GM12864 (cell line): ENCODE measurements at regions not wholly inside any gene's neighbourhood (a gene's known extent, or its start where the extent isn't known, plus 50 kb on each side); places are given as distances from the start of the nearest gene placed in this dataset.

Experiments
- DNase-seq: peaks from one replicate; pipeline ENCODE4 v3.0.0-alpha.2; 2011; ENCODE audit warnings: low read depth
- H3K4me3 ChIP-seq: 2 replicates; pipeline ENCODE4 v1.5.1; 2011; ENCODE audit warnings: mild to moderate bottlenecking, low read depth, low read length, control low read depth
- TF ChIP-seq, protein P1 (sequence below): IDR thresholded peaks from 2 replicates; pipeline ENCODE4 v1.5.1; 2011; ENCODE audit warnings: low read depth, mild to moderate bottlenecking, moderate library complexity, low read length, control low read depth, inconsistent platforms; ENCODE audit errors: missing control alignments

DNA sequence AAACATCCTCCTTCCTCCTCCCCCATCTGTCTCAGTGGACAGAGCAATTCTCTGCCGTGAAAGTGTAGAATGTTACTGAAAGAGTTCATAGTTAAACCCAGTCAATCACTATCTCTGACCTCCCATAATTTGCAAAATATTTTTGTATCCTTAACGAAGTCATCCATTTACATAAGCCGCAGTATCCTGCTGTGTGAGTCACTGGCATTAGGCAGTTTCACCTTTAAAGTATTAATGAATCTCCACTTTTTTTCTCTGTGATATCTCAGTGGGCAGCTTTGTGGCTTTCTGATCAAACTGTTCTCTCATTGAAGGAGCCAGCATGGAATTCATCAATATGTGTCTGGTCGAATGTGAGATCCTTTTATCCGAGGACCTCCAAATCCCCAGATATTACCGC lies 678.6 kb upstream of the TENM3 start:
- TF ChIP-seq, protein P1, sequence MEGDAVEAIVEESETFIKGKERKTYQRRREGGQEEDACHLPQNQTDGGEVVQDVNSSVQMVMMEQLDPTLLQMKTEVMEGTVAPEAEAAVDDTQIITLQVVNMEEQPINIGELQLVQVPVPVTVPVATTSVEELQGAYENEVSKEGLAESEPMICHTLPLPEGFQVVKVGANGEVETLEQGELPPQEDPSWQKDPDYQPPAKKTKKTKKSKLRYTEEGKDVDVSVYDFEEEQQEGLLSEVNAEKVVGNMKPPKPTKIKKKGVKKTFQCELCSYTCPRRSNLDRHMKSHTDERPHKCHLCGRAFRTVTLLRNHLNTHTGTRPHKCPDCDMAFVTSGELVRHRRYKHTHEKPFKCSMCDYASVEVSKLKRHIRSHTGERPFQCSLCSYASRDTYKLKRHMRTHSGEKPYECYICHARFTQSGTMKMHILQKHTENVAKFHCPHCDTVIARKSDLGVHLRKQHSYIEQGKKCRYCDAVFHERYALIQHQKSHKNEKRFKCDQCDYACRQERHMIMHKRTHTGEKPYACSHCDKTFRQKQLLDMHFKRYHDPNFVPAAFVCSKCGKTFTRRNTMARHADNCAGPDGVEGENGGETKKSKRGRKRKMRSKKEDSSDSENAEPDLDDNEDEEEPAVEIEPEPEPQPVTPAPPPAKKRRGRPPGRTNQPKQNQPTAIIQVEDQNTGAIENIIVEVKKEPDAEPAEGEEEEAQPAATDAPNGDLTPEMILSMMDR = no peak
- H3K4me3 ChIP-seq = no peak overlapping the region
- DNase-seq = no peak

DNA sequence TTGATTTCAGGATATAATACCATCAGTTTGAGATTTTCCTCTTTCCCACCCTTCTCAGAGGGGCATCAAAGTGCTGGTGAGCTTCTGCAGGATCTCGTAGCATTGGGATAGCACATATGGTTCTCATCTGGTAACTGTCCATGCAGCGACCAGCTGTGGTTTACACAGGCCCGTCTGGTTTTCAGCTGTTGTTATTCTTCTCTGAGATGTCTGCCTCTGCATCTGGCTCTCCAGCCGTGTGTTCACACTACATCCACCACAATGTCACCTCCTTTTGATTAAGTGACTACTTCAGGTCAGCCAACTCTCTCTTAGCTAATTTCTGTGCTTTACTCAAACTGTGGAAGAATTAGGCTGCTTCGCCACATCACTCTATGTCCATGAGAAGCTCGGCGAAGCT lies 676.7 kb upstream of the TENM3 start:
- H3K4me3 ChIP-seq = no peak overlapping the region
- TF ChIP-seq, protein P1 = no peak
- DNase-seq = no peak

DNA sequence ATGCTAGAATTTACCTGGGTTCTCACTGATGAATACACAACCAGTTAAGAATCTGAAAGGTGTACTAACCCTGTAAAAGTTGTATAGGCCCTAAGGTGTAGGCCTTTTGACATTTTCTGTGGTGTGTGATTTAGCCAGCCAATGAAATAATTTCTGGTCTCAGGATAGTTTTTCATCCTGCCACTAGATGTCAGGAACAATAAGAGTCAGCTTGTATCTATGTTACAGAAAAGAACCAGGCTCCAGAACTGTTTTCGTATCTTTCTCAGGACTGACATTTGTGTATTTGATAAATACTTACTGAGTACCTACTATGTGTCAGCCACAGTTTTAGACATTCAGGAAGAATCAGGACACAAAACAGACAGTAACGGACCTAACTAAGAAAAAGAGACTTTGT lies 673.6 kb upstream of the TENM3 start:
- DNase-seq = no peak

DNA sequence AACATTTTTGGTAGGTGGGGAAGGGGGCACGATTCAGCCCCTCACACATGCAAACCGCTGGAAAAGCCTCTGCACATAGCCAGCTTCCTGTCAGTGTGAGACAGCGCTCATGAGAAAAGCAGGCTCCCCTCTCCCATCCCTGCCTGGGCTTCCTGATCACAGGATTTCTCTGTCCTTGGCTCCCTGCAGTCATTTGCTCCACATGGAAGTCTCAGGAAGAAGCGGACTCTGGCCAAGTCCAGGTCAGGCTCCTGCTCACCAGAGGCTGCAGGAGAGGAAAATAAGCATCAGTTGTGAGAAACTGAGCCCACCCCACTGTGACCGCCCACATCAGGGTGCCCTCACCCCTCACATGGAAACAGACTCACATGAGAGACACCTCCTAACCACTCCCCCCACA lies 664.3 kb upstream of the TENM3 start:
- no peak overlapping the region for H3K4me3 ChIP-seq
- DNase-seq = no peak
- TF ChIP-seq, protein P1 = no peak

More for the DNA sequence above, 673.6 kb upstream of the TENM3 start:
- H3K4me3 ChIP-seq = no peak overlapping the region
- TF ChIP-seq, protein P1 = peak; percentile 14

DNA sequence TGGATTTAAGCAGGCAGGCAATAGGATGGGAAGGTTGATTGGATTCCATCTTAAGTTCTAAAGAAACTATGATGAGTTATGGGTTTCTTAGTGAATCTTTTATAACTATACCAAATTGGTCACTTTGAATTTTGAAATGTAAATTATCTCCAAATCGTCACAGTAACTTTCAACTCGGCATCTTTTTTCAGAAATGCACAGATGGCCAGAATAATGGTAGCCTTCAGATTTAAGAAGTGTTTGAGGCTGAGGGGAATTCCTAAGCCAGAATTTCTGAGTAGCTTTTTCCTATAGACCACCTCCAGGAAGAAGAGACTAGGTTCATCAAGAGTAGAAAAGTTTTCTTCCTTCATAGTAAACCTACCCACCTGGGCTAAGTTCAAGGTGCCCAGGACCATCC lies 663.7 kb upstream of the TENM3 start:
- TF ChIP-seq, protein P1 = no peak
- DNase-seq = no peak
- H3K4me3 ChIP-seq = no peak overlapping the region

DNA sequence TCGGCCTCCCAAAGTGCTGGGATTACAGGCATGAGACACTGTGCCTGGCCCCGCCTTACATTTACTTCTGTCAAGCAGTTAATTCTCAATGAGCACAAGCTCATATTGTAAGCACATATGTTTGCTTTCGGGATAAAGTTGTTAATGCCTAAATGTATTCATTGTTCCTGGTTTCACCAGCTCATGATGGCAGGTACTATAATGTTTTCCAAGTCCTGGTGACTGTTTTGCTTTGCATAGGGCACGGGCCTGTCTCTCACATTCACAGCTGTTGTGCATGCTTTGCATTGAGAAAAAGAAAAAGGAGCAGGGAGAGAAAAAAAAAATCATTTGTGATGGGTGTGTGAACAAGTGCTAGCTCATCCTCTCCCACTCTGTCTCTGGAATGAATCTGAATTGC lies 661.2 kb upstream of the TENM3 start:
- H3K4me3 ChIP-seq = no peak overlapping the region
- TF ChIP-seq, protein P1 = no peak
- DNase-seq = no peak

DNA sequence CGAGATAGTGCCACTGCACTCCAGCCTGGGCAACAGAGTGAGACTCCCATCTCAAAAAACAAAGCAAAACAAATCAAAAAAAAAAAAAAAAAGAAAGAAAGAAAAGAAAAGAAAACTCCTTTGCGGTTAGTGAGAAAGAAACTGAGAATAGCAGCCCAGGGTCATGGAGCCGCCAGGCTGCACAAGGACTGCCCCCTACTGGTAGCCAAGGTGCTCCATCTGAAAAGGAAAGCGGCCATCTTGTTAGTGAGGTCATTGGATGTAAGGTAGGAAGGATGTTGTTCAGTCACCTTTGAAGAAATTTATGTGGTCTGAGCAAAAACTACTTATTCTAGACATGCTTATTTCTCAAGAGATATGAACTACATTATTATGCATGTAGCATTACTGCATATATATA lies 660.6 kb upstream of the TENM3 start:
- TF ChIP-seq, protein P1 = peak; percentile 19
- no peak overlapping the region for H3K4me3 ChIP-seq
- no peak for DNase-seq
